ENCODE measurements at regions not wholly inside any gene's neighbourhood (a gene's known extent, or its start where the extent isn't known, plus 50 kb on each side); places are given as distances from the start of the nearest gene placed in this dataset.
A peak's percentile ranks its signal among the peaks of the same experiment; 100 is the strongest.

GRCh38 chr2:221914334-221914880, 342.3 kb upstream of the EPHA4 start:
- POLR2A ChIA-PET = no interaction called here
- CTCF ChIA-PET = interaction anchor here (0.6 kb wide), 1 partner anchor 153 kb away, joined by 4 read pairs; no protein-coding TSS in a partner anchor
- TF ChIP-seq PKNOX1 (IDR thresholded peaks at IDR 0.05) (peak; percentile 76), FOXM1 (IDR thresholded peaks at IDR 0.05; ENCODE audit: borderline replicate concordance) (no peak), LEF1 (IDR thresholded peaks at IDR 0.05; ENCODE audit: borderline replicate concordance) (no peak), TARDBP (IDR thresholded peaks at IDR 0.05) (no peak), CTBP1 (IDR thresholded peaks at IDR 0.05; ENCODE audit: borderline replicate concordance) (peak; percentile 43; the same call in 1 of the 2 replicates), ELF4 (IDR thresholded peaks at IDR 0.05) (no peak), NFRKB (IDR thresholded peaks at IDR 0.05) (no peak), HDGF (IDR thresholded peaks at IDR 0.05; ENCODE audit: borderline replicate concordance) (no peak), ZNF384 (IDR thresholded peaks at IDR 0.05) (no peak), SUZ12 (IDR thresholded peaks at IDR 0.05) (no peak), ARNT (IDR thresholded peaks at IDR 0.05) (no peak), SP1 (IDR thresholded peaks at IDR 0.05) (no peak), FOXK2 (IDR thresholded peaks at IDR 0.05) (no peak), BHLHE40 (IDR thresholded peaks at IDR 0.05; ENCODE audit: borderline replicate concordance) (no peak), FOXA1 (IDR thresholded peaks at IDR 0.05) (no peak), L3MBTL2 (conservative IDR thresholded peaks at IDR 0.05) (no peak)
- DNase-seq (ENCODE audit: extremely low spot score) = no peak

- DNase-seq (ENCODE audit: extremely low spot score) = no peak
- TF ChIP-seq SUZ12 (IDR thresholded peaks at IDR 0.05) (no peak), LEF1 (IDR thresholded peaks at IDR 0.05; ENCODE audit: borderline replicate concordance) (no peak), NFRKB (IDR thresholded peaks at IDR 0.05) (no peak), FOXM1 (IDR thresholded peaks at IDR 0.05; ENCODE audit: borderline replicate concordance) (no peak)
- ChIA-PET POLR2A (no interaction called here), CTCF (no interaction called here)
Measured at GRCh38 chr2:221911890-221912289, 339.8 kb upstream of the EPHA4 start.

- POLR2A ChIA-PET = no interaction called here
- CTCF ChIA-PET = no interaction called here
- TF ChIP-seq HDGF (IDR thresholded peaks at IDR 0.05; ENCODE audit: borderline replicate concordance) = no peak
- no peak for TF ChIP-seq ELF4 (IDR thresholded peaks at IDR 0.05)
- TF ChIP-seq PKNOX1 (IDR thresholded peaks at IDR 0.05) = no peak
- no peak for TF ChIP-seq SUZ12 (IDR thresholded peaks at IDR 0.05)
- TF ChIP-seq FOXM1 (IDR thresholded peaks at IDR 0.05; ENCODE audit: borderline replicate concordance) = no peak
- TF ChIP-seq CTBP1 (IDR thresholded peaks at IDR 0.05; ENCODE audit: borderline replicate concordance) = no peak
- TF ChIP-seq FOXK2 (IDR thresholded peaks at IDR 0.05) = no peak
- no peak for TF ChIP-seq BHLHE40 (IDR thresholded peaks at IDR 0.05; ENCODE audit: borderline replicate concordance)
- TF ChIP-seq SP1 (IDR thresholded peaks at IDR 0.05) = no peak
- no peak for TF ChIP-seq TARDBP (IDR thresholded peaks at IDR 0.05)
- DNase-seq (ENCODE audit: extremely low spot score) = no peak
Measured at GRCh38 chr2:221911321-221911720, 339.2 kb upstream of the EPHA4 start.

GRCh38 chr2:221908518-221908917, 336.4 kb upstream of the EPHA4 start:
- ChIA-PET CTCF (no interaction called here), POLR2A (no interaction called here)
- no peak for TF ChIP-seq SP1 (IDR thresholded peaks at IDR 0.05)
- TF ChIP-seq FOXK2 (IDR thresholded peaks at IDR 0.05) = no peak
- TF ChIP-seq CTBP1 (IDR thresholded peaks at IDR 0.05; ENCODE audit: borderline replicate concordance) = no peak
- no peak for TF ChIP-seq SUZ12 (IDR thresholded peaks at IDR 0.05)
- no peak for TF ChIP-seq L3MBTL2 (conservative IDR thresholded peaks at IDR 0.05)
- TF ChIP-seq FOXA1 (IDR thresholded peaks at IDR 0.05) = no peak
- TF ChIP-seq BHLHE40 (IDR thresholded peaks at IDR 0.05; ENCODE audit: borderline replicate concordance) = no peak
- TF ChIP-seq LEF1 (IDR thresholded peaks at IDR 0.05; ENCODE audit: borderline replicate concordance) = no peak
- no peak for TF ChIP-seq ELF4 (IDR thresholded peaks at IDR 0.05)

GRCh38 chr2:221897718-221898117, 325.6 kb upstream of the EPHA4 start:
- CTCF ChIA-PET = no interaction called here
- DNase-seq (ENCODE audit: extremely low spot score) = no peak
- POLR2A ChIA-PET = no interaction called here
- no peak for TF ChIP-seq TARDBP (IDR thresholded peaks at IDR 0.05)
- no peak for TF ChIP-seq HDGF (IDR thresholded peaks at IDR 0.05; ENCODE audit: borderline replicate concordance)

More at GRCh38 chr2:221908518-221908917, 336.4 kb upstream of the EPHA4 start:
- no peak for DNase-seq (ENCODE audit: extremely low spot score)

GRCh38 chr2:221896505-221897151, 324.5 kb upstream of the EPHA4 start:
- TF ChIP-seq FOXA1 (IDR thresholded peaks at IDR 0.05) = no peak
- no peak for TF ChIP-seq L3MBTL2 (conservative IDR thresholded peaks at IDR 0.05)
- TF ChIP-seq SP1 (IDR thresholded peaks at IDR 0.05) = no peak
- TF ChIP-seq ZNF384 (IDR thresholded peaks at IDR 0.05) = no peak
- TF ChIP-seq NFRKB (IDR thresholded peaks at IDR 0.05) = no peak
- no peak for TF ChIP-seq SUZ12 (IDR thresholded peaks at IDR 0.05)
- no peak for TF ChIP-seq LEF1 (IDR thresholded peaks at IDR 0.05; ENCODE audit: borderline replicate concordance)
- no peak for TF ChIP-seq FOXK2 (IDR thresholded peaks at IDR 0.05)
- no peak for TF ChIP-seq CTBP1 (IDR thresholded peaks at IDR 0.05; ENCODE audit: borderline replicate concordance)
- no peak for TF ChIP-seq FOXM1 (IDR thresholded peaks at IDR 0.05; ENCODE audit: borderline replicate concordance)
- no peak for TF ChIP-seq HDGF (IDR thresholded peaks at IDR 0.05; ENCODE audit: borderline replicate concordance)
- no peak for TF ChIP-seq ARNT (IDR thresholded peaks at IDR 0.05)
- no peak for DNase-seq (ENCODE audit: extremely low spot score)
- ChIA-PET POLR2A (interaction anchor here (0.5 kb wide), 1 partner anchor 9 kb away, joined by 3 read pairs; no protein-coding TSS in a partner anchor), CTCF (no interaction called here)
